Osteoblast (primary cell): ENCODE measurements at regions not wholly inside any gene's neighbourhood (a gene's known extent, or its start where the extent isn't known, plus 50 kb on each side); places are given as distances from the start of the nearest gene placed in this dataset.

ENCODE experiments used
- DNase-seq: peaks from one replicate; pipeline ENCODE4 v3.0.0; 2011; ENCODE audit warnings: low spot score, mixed read lengths; ENCODE audit not compliant: insufficient read length; ENCODE audit errors: missing footprints
- H2AFZ ChIP-seq: 2 replicates; pipeline ENCODE4 v1.6.0; 2011; ENCODE audit warnings: mild to moderate bottlenecking, low read length
- H3K27ac ChIP-seq: 2 replicates; pipeline ENCODE4 v1.5.1; 2011; ENCODE audit warnings: mild to moderate bottlenecking, low read depth, low read length, moderate library complexity
- H3K27me3 ChIP-seq: 2 replicates; pipeline ENCODE4 v1.6.0; 2012; ENCODE audit warnings: mild to moderate bottlenecking, control low read depth, inconsistent platforms, low read length, moderate library complexity; ENCODE audit not compliant: insufficient read depth
- H3K36me3 ChIP-seq: 2 replicates; pipeline ENCODE4 v1.5.1; 2011; ENCODE audit warnings: mild to moderate bottlenecking, low read length, control low read depth, moderate library complexity; ENCODE audit not compliant: insufficient read depth
- H3K4me1 ChIP-seq: 2 replicates; pipeline ENCODE4 v1.5.1; 2011; ENCODE audit warnings: mild to moderate bottlenecking, low read length, control low read depth, moderate library complexity; ENCODE audit not compliant: insufficient read depth
- H3K4me2 ChIP-seq: 2 replicates; pipeline ENCODE4 v1.6.0; 2011; ENCODE audit warnings: mild to moderate bottlenecking, low read length; ENCODE audit not compliant: insufficient read depth
- H3K4me3 ChIP-seq: fragments of 200-600 bp; sonication (generic); 3 replicates; pipeline ENCODE4 v1.5.1; 2012; ENCODE audit warnings: mild to moderate bottlenecking, low read length, inconsistent platforms; ENCODE audit not compliant: insufficient read depth
- H3K79me2 ChIP-seq: 2 replicates; pipeline ENCODE4 v1.6.0; 2012; ENCODE audit warnings: mild to moderate bottlenecking, low read length, control low read depth, inconsistent platforms; ENCODE audit not compliant: insufficient read depth
- H3K9me3 ChIP-seq: 2 replicates; pipeline ENCODE4 v1.5.1; 2011; ENCODE audit warnings: low read depth, low read length, control low read depth
- H4K20me1 ChIP-seq: 2 replicates; pipeline ENCODE4 v1.6.0; 2012; ENCODE audit warnings: mild to moderate bottlenecking, low read length, control low read depth; ENCODE audit not compliant: insufficient read depth
- TF ChIP-seq, protein P1 (sequence below): IDR thresholded peaks from 2 replicates; pipeline ENCODE4 v1.5.1; 2011; ENCODE audit warnings: mild to moderate bottlenecking, low read depth, low read length, moderate library complexity; ENCODE audit errors: extremely low read depth

DNA sequence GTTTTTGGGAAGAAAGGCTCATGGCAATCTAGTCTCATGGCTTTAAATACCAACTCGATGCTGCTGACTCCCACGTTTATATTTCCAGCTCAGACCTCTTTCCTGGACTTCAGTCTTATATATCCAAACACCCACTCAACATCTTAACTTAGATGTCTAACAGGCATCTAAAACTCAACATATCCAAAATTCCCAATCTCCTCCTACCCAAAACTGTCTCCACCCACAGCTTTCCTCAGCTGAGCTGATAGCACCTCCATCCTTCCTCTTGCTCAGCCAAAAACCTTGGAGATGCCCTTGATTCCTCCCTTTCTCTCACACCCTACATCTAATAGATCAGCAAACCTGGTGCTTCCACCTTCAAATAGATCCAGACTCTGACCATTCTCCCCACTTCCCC, 202.5 kb downstream of the TLE3 start:
- TF ChIP-seq, protein P1, sequence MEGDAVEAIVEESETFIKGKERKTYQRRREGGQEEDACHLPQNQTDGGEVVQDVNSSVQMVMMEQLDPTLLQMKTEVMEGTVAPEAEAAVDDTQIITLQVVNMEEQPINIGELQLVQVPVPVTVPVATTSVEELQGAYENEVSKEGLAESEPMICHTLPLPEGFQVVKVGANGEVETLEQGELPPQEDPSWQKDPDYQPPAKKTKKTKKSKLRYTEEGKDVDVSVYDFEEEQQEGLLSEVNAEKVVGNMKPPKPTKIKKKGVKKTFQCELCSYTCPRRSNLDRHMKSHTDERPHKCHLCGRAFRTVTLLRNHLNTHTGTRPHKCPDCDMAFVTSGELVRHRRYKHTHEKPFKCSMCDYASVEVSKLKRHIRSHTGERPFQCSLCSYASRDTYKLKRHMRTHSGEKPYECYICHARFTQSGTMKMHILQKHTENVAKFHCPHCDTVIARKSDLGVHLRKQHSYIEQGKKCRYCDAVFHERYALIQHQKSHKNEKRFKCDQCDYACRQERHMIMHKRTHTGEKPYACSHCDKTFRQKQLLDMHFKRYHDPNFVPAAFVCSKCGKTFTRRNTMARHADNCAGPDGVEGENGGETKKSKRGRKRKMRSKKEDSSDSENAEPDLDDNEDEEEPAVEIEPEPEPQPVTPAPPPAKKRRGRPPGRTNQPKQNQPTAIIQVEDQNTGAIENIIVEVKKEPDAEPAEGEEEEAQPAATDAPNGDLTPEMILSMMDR = no peak
- H3K36me3 ChIP-seq = no peaks in the 10 kb centered on the region
- no peak for DNase-seq
- H3K79me2 ChIP-seq = no peaks in the 10 kb centered on the region
- H4K20me1 ChIP-seq = no peaks in the 10 kb centered on the region
- no peaks in the 10 kb centered on the region for H3K4me1 ChIP-seq
- H2AFZ ChIP-seq = no peak overlapping the region
- H3K9me3 ChIP-seq = no peaks in the 10 kb centered on the region
- peaks cover 49% of the 10 kb centered on the region for H3K27me3 ChIP-seq
- H3K27ac ChIP-seq = no peak overlapping the region
- H3K4me2 ChIP-seq = no peak overlapping the region
- H3K4me3 ChIP-seq = no peak overlapping the region

DNA sequence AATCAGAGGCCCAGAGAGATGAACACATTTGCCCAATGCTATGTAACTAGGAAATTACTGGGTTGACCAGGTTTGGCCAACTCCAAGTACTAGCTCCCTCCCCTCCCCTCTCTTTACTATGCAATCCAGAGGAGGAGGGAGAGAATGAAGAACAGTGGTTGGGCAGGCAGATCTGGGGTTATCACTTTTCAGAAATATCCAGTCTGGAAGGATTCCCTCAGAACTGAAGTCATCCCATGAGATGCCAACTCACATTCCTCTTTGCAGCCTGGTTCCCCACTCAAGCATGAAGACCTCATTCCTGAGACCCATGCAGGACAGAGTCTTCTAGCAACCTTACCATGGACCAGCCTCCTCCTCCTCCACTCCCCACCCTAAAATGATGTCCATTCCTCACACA, 201.1 kb downstream of the TLE3 start:
- no peak overlapping the region for H2AFZ ChIP-seq
- no peak overlapping the region for H3K4me3 ChIP-seq
- DNase-seq = no peak
- TF ChIP-seq, protein P1 = no peak
- H3K79me2 ChIP-seq = no peaks in the 10 kb centered on the region
- H3K4me1 ChIP-seq = no peaks in the 10 kb centered on the region
- H3K9me3 ChIP-seq = no peaks in the 10 kb centered on the region
- peaks cover 41% of the 10 kb centered on the region for H3K27me3 ChIP-seq
- no peak overlapping the region for H3K4me2 ChIP-seq
- no peak overlapping the region for H3K27ac ChIP-seq
- H4K20me1 ChIP-seq = no peaks in the 10 kb centered on the region
- H3K36me3 ChIP-seq = no peaks in the 10 kb centered on the region

DNA sequence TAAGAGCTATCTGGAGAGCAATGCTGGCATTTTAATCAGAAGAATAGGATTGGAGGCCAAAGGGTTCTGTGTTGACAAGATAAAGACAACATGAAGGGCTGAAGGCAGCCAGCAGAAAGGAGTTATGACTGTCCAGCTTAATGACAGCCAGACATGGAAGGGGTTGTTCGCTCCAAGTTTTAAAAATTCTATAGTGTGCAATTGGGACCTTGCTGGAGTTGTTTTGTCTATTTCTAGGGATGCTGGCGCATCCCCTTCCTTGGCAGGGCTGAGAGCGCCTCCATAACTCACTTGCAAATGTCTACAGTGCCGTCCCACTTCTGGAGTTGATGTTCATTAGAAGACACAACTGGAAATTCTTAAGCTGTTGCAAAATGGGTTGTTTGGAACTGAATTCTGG, 200.7 kb downstream of the TLE3 start:
- TF ChIP-seq, protein P1 = no peak
- no peaks in the 10 kb centered on the region for H3K4me1 ChIP-seq
- H3K9me3 ChIP-seq = no peaks in the 10 kb centered on the region
- no peak overlapping the region for H2AFZ ChIP-seq
- no peak overlapping the region for H3K4me3 ChIP-seq
- H4K20me1 ChIP-seq = no peaks in the 10 kb centered on the region
- peaks cover 37% of the 10 kb centered on the region for H3K27me3 ChIP-seq
- no peak overlapping the region for H3K4me2 ChIP-seq
- no peaks in the 10 kb centered on the region for H3K36me3 ChIP-seq
- DNase-seq = no peak
- H3K79me2 ChIP-seq = no peaks in the 10 kb centered on the region
- no peak overlapping the region for H3K27ac ChIP-seq

DNA sequence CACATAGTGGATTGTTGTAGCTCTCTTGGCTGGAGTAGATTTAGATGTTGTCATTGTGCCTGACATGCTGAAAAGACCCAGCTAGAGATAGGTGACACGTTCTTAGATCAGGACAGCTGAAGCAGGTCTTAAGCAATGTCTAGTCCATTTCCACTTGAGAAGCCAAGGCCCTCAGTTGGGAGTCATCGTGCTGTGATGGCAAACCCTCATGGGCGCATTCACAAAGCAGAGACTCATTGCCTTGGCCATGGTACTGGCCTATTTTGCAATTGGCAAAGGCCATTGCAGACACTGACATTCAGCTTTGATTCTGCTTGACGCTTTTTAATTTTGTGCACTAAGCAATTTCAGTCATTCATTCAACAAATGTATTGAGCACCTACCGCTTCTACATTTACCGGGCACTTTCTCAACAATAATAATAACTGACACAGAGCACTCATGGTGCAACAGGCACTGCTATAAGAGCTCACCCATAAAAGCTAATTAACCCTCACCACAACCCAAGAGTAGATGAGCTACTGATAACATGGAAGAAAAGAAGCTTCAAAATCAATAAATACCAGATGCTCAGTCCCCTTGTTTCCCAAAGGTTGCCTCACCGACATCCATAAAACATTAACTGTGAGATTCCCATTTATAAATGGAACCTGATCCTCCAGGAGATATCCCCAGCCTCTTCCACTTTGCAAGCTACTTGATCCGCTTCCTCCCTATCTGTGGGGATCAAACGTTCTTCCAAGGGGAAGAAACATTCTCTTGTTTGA, 200.1 kb downstream of the TLE3 start:
- Histone ChIP-seq H3K4me3 (no peak overlapping the region), H3K79me2 (no peaks in the 10 kb centered on the region), H3K27me3 (peaks cover 37% of the 10 kb centered on the region), H3K4me2 (no peak overlapping the region), H3K36me3 (no peaks in the 10 kb centered on the region), H3K9me3 (no peaks in the 10 kb centered on the region), H4K20me1 (no peaks in the 10 kb centered on the region), H3K27ac (no peak overlapping the region), H3K4me1 (no peaks in the 10 kb centered on the region), H2AFZ (no peak overlapping the region)
- DNase-seq = no peak
- TF ChIP-seq, protein P1 = no peak
